GM19397 (cell line): ENCODE measurements at regions not wholly inside any gene's neighbourhood (a gene's known extent, or its start where the extent isn't known, plus 50 kb on each side); places are given as distances from the start of the nearest gene placed in this dataset.

Experiments
- ATAC-seq: cut with Tn5 transposase; IDR thresholded peaks from one replicate; pipeline ENCODE4 v1.9.1; 2021; ENCODE audit warnings: mild to moderate bottlenecking, moderate library complexity; ENCODE audit not compliant: unreplicated experiment

GRCh38 chr9:90309809-90310520, 332.7 kb downstream of the DIRAS2 start:
- no peak for ATAC-seq

GRCh38 chr9:90310521-90310876, 332.1 kb downstream of the DIRAS2 start:
- ATAC-seq, result no peak

GRCh38 chr9:90311811-90312210, 330.8 kb downstream of the DIRAS2 start:
- no peak for ATAC-seq

GRCh38 chr9:90322296-90322695, 320.3 kb downstream of the DIRAS2 start:
- ATAC-seq, result no peak

GRCh38 chr9:90325913-90326653, 316.5 kb downstream of the DIRAS2 start:
- ATAC-seq, result no peak

GRCh38 chr9:90330231-90330630, 312.4 kb downstream of the DIRAS2 start:
- ATAC-seq, result no peak

GRCh38 chr9:90331826-90332575, 310.6 kb downstream of the DIRAS2 start:
- no peak for ATAC-seq

- no peak for ATAC-seq
Observed at GRCh38 chr9:90333226-90333625, 309.4 kb downstream of the DIRAS2 start.

- ATAC-seq, result no peak
Observed at GRCh38 chr9:90340421-90340820, 302.2 kb downstream of the DIRAS2 start.

GRCh38 chr9:90342607-90343006, 300.0 kb downstream of the DIRAS2 start:
- ATAC-seq, result no peak

GRCh38 chr9:90343366-90343765, 299.3 kb downstream of the DIRAS2 start:
- no peak for ATAC-seq

GRCh38 chr9:90343991-90344390, 298.6 kb downstream of the DIRAS2 start:
- no peak for ATAC-seq

GRCh38 chr9:90365666-90366065, 277.0 kb downstream of the DIRAS2 start:
- ATAC-seq, result no peak

GRCh38 chr9:90368241-90368640, 274.4 kb downstream of the DIRAS2 start:
- ATAC-seq, result no peak

- no peak for ATAC-seq
Observed at GRCh38 chr9:90368928-90369327, 273.7 kb downstream of the DIRAS2 start.

GRCh38 chr9:90379771-90380170, 262.9 kb downstream of the DIRAS2 start:
- no peak for ATAC-seq

GRCh38 chr9:90385146-90385545, 257.5 kb downstream of the DIRAS2 start:
- no peak for ATAC-seq

- ATAC-seq, result no peak
Observed at GRCh38 chr9:90393365-90394152, 249.1 kb downstream of the DIRAS2 start.

- no peak for ATAC-seq
Observed at GRCh38 chr9:90394871-90395270, 247.8 kb downstream of the DIRAS2 start.

- ATAC-seq, result no peak
Observed at GRCh38 chr9:90400091-90400490, 242.5 kb downstream of the DIRAS2 start.

GRCh38 chr9:90408659-90409058, 234.0 kb downstream of the DIRAS2 start:
- no peak for ATAC-seq
